K562 (cell line): ENCODE measurements at regions not wholly inside any gene's neighbourhood (a gene's known extent, or its start where the extent isn't known, plus 50 kb on each side); places are given as distances from the start of the nearest gene placed in this dataset.

Source experiments
- CBFA2T3 ChIP-seq: fragments of 450-650 bp; IDR thresholded peaks from 2 replicates; pipeline ENCODE4 v1.6.1; 2017
- CREM ChIP-seq: IDR thresholded peaks from 2 replicates; pipeline ENCODE4 v1.6.1; 2014; ENCODE audit warnings: antibody characterized with exemption, low read depth
- E2F6 ChIP-seq, 2 experiments: IDR thresholded peaks; 2 replicates each; pipeline ENCODE4 v1.6.1; 2011; ENCODE audit warnings: borderline replicate concordance in 1 of 2, control low read depth in 1 of 2, low read depth in 1 of 2, low read length in 1 of 2, mild to moderate bottlenecking in 1 of 2, mixed read lengths in 1 of 2, moderate library complexity in 1 of 2; ENCODE audit not compliant: insufficient read depth in 1 of 2, insufficient read length in 1 of 2, poor library complexity in 1 of 2, severe bottlenecking in 1 of 2; ENCODE audit errors: extremely low read depth in 1 of 2
- EP300 ChIP-seq: IDR thresholded peaks from 2 replicates; pipeline ENCODE4 v1.6.1; 2012; ENCODE audit warnings: low read length, improper control_type of control experiment
- HDAC8 ChIP-seq: fragments of 450-650 bp; IDR thresholded peaks from 2 replicates; pipeline ENCODE4 v1.6.1; 2016; ENCODE audit warnings: mild to moderate bottlenecking, missing genetic modification characterization, moderate library complexity, missing compliant biosample characterization
- HIVEP1 ChIP-seq: fragments of 250-450 bp; sonication (Bioruptor Pico); IDR thresholded peaks from 2 replicates; pipeline ENCODE4 v1.4.0; 2020; ENCODE audit warnings: mild to moderate bottlenecking
- MLX ChIP-seq, 2 experiments: fragments of 450-650 bp in 1 of 2; sonication (generic) in 1 of 2; formaldehyde crosslinking; conservative IDR thresholded peaks; 2 replicates each; pipeline versions ENCODE4 v1.4.0 to v1.8.1; 2020 to 2022; ENCODE audit warnings: mild to moderate bottlenecking in 1 of 2, missing genetic modification reagents in 1 of 2
- POLR3G ChIP-seq: IDR thresholded peaks from 2 replicates; pipeline ENCODE4 v1.6.1; 2011; ENCODE audit not compliant: insufficient read length, insufficient replicate concordance; ENCODE audit errors: extremely low read depth
- SMAD3 ChIP-seq: fragments of 450-650 bp; formaldehyde crosslinking; conservative IDR thresholded peaks from 2 replicates; pipeline ENCODE4 v1.4.0; 2020; ENCODE audit warnings: mild to moderate bottlenecking
- SRF ChIP-seq, 2 experiments: fragments of 250-450, 450-650 bp in 1 of 2; sonication (Bioruptor Pico) in 1 of 2; sonication (generic) in 1 of 2; formaldehyde crosslinking; IDR thresholded peaks; 2 replicates each; pipeline versions ENCODE4 v1.5.0 to v1.5.1; 2020 to 2022; ENCODE audit warnings: mild to moderate bottlenecking in 1 of 2, missing genetic modification reagents in 1 of 2
- TCF3 ChIP-seq: sonication (generic); formaldehyde crosslinking; IDR thresholded peaks from 2 replicates; pipeline ENCODE4 v1.4.0; 2020; ENCODE audit warnings: mild to moderate bottlenecking, missing genetic modification reagents
- TEAD4 ChIP-seq, 2 experiments: sonication (generic) in 1 of 2; formaldehyde crosslinking in 1 of 2; IDR thresholded peaks; 2 replicates each; pipeline versions ENCODE4 v1.6.1 to v1.8.0; 2012 to 2022; ENCODE audit warnings: borderline replicate concordance in 1 of 2, inconsistent platforms in 1 of 2, low read length in 1 of 2, mild to moderate bottlenecking in 1 of 2, missing genetic modification reagents in 1 of 2
- TRIM24 ChIP-seq, 2 experiments: fragments of 450-650 bp; IDR thresholded peaks; 2 replicates each; pipeline ENCODE4 v1.6.1; 2016
- XRCC5 ChIP-seq: fragments of 200-400 bp; formaldehyde crosslinking; IDR thresholded peaks from 2 replicates; pipeline ENCODE4 v1.6.1; 2017; ENCODE audit warnings: low read depth, mild to moderate bottlenecking, low read length
- ZFP1 ChIP-seq: fragments of 450-650 bp; formaldehyde crosslinking; IDR thresholded peaks from 2 replicates; pipeline ENCODE4 v1.4.0; 2020; ENCODE audit warnings: mild to moderate bottlenecking, mixed read lengths
- ZFPM2 ChIP-seq: fragments of 250-450 bp; sonication (Bioruptor Pico); IDR thresholded peaks from 2 replicates; pipeline ENCODE4 v1.5.1; 2022; ENCODE audit warnings: mild to moderate bottlenecking
- ZNF354B ChIP-seq: fragments of 250-450 bp; sonication (Bioruptor Pico); IDR thresholded peaks from 2 replicates; pipeline ENCODE4 v1.4.0; 2020
- ZNF444 ChIP-seq: fragments of 250-450 bp; sonication (Bioruptor Pico); IDR thresholded peaks from 2 replicates; pipeline ENCODE4 v1.4.0; 2020; ENCODE audit warnings: mild to moderate bottlenecking, moderate library complexity

GRCh38 chr4:123166023-123166422 is 230.6 kb upstream of the SPRY1 start (continued):
- TF ChIP-seq TEAD4 (IDR thresholded peaks at IDR 0.05; ENCODE audit: low read length) (0 out of 2 replicates have a peak, but pooled peaks have one; percentile 36), TEAD4 (CRISPR knock-in tag; IDR thresholded peaks at IDR 0.05; ENCODE audit: borderline replicate concordance) (no peak), CBFA2T3 (peak; percentile 81), ZFP1 (CRISPR knock-in tag) (no peak), POLR3G (no peak), E2F6 (IDR thresholded peaks at IDR 0.05; ENCODE audit: borderline replicate concordance in 1 of 2, extremely low read depth in 1 of 2, insufficient read depth in 1 of 2, insufficient read length in 1 of 2, low read depth in 1 of 2, low read length in 1 of 2, poor library complexity in 1 of 2, severe bottlenecking in 1 of 2) (no peak), TCF3 (CRISPR knock-in tag) (peak; percentile 68), EP300 (peak; percentile 35; the same call in 1 of the 2 replicates), CREM (0 out of 2 replicates have a peak, but pooled peaks have one; percentile 9), SRF (CRISPR knock-in tag; IDR thresholded peaks at IDR 0.05) (no peak), TRIM24 (IDR thresholded peaks at IDR 0.05) (peak; percentile 33 to 49; a peak in 1 of 4 replicates), ZNF444 (CRISPR knock-in tag) (no peak), XRCC5 (no peak), HIVEP1 (CRISPR knock-in tag) (no peak), MLX (CRISPR knock-in tag; conservative IDR thresholded peaks at IDR 0.05) (no peak), HDAC8 (tag) (no peak), ZNF354B (CRISPR knock-in tag) (no peak), ZFPM2 (CRISPR knock-in tag) (no peak), SMAD3 (no peak)
